NCI-H526 treated with DMSO at 0.1 percent for 48 hours (cell line): ENCODE measurements at regions not wholly inside any gene's neighbourhood (a gene's known extent, or its start where the extent isn't known, plus 50 kb on each side); places are given as distances from the start of the nearest gene placed in this dataset.
"Not testable (repeated sequence)": the region's sequence is repeated elsewhere in the genome, so short reads cannot be mapped to it uniquely, and the experiment has no call there.

Source experiments
- DNase-seq: peaks from one replicate; lab custom pipeline; 2025; lab: John Stamatoyannopoulos, UW

DNA sequence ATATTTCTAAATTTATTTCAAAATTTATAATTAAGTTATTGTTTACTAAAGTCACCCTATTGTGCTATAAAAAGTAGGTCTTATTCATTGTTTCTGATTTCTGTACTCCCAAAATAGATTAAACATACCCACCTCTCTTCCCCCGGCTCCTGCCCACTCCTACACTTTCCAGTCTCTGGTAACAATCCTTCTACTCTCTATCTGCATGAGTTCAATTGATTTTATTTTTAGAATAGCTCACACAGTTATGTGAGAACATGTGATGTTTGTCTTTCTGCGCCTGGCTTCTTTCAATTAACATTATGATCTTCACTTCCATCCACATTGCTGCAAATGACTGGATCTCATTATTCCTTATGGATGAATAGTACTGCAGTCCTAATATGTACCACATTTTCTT, 269.3 kb downstream of the ACTRT1 start:
- DNase-seq: no peak

DNA sequence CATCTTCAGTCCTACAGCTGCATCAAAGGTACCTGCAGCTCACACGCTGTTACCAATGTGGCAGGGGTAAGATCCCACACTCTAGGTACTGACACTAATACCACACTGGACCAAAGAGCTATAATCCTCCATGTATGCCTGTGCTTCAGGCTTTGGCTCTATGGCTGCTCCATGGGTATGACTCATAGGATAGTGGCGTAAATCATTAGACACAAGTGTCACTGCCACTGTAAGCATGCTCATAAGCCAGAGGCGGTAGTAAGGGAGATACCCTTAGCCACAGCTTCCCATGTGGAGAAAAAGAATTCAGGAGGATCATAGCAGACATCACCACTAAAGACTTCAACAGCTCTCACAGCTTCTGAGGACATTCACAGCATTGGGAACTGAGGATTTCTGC, 287.5 kb downstream of the ACTRT1 start:
- DNase-seq: no peak

DNA sequence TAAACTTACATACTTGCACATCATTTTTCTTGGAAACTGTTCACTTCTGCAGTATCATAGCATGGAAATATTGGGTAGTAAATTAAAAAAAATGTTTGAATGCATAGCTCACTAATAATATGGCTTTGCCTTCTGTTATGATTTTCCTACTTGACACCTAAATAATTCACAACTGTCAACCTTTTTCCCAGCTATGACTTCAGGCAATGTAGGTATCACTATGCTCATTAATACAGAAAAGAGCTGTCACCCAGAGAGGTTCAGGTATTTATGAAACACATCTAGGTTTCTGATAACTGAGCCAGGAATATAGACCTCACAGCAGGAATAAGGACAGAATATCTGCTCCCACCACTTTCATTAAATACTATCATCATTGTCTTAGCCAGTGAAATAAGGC, 289.5 kb downstream of the ACTRT1 start:
- no peak for DNase-seq

DNA sequence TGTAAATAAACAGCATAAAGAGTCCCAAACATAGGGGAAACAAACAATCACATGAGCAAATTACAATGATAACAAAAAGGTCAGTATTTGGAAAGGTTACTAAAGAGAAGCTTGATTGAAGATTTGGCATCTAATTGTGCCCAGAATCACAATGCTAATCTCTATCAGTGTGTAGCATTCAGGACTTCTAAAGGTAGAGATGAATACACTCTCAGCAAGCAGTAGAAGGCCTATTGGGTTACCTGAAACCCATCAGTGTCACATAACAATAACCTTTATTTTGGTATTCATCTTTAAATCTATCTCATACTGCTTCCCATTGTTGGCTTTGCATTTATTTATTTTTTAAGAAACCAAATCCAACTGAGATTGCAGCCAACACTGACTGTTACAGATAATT, 319.5 kb downstream of the ACTRT1 start:
- no peak for DNase-seq

DNA sequence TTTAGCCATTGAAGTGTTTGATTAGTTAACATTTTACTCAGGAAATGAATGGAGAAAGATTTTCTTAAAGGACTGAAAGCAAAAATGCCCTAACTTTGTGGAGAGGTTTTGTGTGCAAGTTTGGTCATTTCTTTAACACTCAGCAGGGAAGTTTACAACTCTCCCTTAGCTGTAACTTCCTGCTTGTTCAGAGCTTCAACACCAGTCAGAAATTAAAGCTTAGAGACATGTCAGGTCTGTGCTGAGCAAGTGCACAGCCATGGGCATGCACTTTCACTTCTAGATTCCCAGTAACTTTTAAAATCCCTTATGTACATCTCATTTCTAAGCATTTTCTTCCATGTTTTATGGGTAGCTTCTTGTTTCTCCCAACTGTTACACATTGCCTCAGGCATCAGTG, 326.0 kb downstream of the ACTRT1 start:
- DNase-seq: no peak

DNA sequence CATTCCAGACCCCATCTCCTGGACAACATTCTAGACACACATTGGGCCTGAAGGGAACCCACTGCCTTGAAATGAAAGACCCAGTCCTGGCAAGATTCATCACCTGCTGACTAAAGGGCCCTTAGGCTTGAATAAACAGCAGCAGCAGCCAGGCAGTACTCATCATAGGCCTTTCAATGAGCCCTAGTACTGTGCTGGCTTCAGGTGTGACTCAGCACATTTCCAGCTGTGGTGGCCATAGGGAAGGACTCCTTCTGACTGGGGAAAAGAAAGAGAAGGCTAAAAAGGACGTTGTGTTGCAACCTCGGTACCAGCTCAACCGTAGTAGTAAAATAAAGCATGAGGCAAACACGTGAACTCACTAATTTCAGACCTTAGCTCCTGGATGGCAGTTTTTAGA, 344.0 kb downstream of the ACTRT1 start:
- DNase-seq: no peak

DNA sequence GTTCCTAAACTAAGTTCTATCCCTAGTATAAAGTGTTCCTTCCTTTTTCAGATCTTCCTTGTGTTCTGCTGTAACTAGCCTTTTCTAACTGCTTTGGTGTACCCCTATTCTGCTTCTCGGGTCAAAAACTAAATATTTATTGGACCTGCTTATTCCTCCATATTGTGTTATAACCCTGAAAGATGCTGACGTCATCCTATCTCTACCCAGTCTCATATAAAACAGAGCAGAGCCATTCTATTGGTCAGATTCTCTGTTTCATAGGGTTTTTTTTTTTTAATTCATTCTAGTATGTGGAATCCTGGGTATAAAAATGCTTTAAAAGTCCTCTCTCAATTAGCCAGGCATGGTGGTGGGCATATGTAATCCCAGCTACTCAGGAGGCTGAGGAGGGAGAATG, 349.7 kb downstream of the ACTRT1 start:
- DNase-seq: no peak

DNA sequence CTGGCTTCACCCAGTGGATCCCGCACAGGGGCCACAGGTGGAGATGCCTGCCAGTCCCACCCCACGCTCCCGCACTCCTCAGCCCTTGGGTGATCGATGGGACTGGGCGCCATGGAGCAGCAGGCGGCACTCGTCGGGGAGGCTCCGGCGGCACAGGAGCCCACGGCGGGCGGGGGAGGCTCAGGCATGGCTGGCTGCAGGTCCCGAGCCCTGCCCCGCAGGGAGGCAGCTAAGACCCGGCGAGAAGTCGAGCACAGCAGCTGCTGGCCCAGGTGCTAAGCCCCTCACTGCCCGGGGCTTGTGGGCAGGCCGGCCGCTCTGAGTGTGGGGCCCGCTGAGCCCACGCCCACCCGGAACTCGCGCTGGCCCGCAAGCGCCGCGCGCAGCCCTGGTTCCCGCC, 389.3 kb downstream of the ACTRT1 start:
- not testable (repeated sequence) for DNase-seq

DNA sequence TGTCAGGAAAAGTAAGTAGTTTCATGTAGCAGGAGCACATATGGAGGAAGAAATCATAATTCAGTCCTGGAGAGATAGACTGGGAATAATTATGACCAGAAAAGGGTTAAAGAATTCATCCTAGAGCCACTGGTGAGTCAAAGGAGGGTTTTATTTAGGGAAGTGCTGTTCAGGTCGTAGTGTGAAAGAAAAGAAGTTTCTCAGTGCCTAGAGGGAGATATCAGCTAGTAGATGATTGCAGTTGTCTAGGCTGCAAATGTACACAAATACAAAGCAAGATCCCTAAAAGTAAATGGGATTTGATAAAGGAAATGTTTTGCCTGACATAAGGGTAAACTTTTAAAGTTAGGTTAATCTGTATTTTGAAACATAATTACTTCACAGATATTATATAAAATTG, 403.2 kb downstream of the ACTRT1 start:
- no peak for DNase-seq

DNA sequence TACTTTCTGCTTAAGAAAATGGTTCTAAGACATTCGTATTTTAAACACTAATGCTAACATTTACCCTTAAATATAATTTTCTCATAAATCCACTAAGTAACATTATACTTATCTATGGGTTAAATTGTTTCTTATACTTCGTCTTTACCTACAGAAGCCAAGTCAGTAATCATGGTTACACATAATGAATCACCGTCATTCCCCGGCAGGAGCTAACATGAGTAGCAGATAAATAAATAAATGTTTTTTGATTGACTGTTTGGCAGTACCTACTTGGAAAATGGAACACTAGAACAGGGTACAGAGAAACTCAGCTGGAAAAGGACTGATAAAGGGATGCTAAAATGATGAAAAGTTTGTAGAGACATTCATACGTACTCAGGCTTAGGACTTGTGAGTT, 430.4 kb downstream of the ACTRT1 start:
- no peak for DNase-seq

DNA sequence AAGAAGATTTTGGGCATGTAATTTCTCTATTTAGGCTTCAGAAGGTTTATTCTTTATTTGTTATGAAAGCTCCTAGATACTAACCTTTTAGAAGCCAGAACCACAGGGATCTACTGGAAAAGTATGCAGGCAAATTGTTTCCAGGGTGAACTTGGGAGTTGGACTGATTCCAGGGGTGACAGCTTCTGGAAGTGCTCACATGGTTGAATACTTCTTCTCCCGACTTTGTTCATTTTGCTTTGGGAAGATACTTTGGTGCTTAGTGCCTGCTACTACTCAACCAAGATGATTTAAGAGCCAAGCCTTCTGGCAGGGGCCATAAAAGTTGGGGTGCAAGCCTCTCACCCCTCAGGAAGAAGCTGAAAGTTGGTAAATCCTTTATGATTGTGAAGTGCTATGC, 445.6 kb downstream of the ACTRT1 start:
- no peak for DNase-seq

DNA sequence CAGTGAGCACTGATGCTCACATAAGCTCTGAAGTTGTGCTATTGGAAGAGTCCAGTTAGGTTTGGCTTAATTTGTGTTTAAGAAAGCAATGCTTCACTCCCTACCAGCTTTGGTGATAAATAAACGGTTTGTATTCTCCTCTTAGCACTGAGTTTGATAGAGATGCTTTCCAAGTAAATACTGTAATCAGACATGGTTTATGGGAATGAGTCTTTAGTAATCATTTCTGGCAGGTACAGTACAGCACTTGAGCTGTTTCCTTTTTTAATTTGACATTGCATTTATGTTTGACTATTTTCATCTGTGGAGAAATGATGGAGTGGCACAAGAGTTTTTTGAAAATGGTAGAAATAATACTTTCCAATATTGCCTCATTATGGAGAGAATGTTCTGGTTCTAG, 455.3 kb downstream of the ACTRT1 start:
- DNase-seq: no peak

DNA sequence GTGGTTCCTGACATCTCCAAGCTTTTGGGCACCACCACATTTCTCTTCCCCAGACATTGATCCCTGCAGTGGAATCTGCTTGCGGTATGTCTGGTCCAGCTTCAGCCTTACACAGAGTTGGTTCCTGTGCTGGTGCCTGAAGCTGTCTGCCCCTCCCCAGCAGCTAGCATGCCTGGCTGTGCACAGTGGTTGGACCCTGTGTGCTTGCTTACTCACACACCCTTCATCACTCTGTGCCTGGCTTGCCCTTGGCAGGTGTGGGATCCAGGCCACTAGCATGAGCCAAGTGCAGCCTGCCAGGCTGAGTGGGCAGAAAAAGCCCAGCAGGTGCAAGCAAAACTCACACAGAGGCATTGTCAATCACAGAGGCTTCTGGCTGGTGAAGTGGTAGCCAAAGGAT, 473.8 kb downstream of the ACTRT1 start:
- DNase-seq: no peak

DNA sequence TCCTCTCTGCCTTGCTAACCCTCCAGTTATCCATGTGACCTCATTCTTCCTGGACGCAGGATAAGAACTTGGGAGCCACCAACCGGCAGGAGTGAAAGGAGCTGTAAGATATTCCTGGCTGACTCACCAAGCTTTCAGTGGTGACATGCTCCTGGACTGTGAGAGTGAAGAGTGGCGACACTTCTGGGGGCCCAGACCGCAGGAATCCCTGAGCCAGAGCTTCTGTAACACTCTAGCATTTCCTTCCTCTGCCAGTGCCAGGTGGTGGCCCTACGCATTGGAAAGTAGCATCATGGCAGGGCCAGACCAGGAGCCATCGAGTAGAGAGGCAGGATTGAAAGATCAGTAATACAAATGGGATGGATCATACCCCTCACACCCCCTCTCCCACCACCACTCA, 474.3 kb downstream of the ACTRT1 start:
- DNase-seq: no peak

DNA sequence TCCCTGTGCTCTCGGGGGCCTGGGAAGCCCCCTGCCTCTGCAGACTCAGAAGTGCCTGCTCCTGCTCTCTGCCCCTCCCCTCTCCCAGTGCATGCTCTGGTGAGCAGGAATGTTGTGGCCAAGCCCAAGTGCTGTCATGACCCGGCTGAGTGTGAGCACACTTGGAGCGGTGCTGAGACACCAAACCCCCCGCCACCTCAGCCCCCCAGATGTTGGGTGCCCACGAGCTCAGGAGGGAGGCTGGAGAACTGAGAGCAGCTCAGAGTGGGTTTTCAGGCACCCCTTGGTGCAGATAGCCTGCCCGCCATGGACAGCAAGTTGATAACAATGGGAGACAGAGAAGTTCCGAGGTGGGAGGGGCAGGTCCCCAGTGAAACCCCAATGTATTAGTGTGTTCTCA, 477.4 kb downstream of the ACTRT1 start:
- DNase-seq: no peak

DNA sequence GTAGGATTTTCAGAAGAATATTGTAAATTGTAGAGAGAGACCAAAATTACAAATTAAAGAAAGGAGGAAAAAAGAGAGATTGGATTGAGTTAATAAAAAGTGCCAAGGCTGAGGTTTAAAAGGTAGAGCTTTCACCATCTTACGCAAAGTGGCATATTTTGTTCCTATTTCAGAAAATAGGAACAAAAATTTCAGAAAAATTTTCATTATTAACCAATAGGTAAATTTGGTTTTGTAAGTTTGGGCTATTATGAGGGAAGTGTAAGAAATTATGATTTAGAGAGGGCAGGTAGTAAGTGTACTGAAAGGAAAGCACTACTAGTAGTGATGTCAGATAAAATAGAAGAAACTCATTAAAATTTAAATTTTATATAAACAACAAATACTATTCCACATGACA, 479.7 kb downstream of the ACTRT1 start:
- no peak for DNase-seq

DNA sequence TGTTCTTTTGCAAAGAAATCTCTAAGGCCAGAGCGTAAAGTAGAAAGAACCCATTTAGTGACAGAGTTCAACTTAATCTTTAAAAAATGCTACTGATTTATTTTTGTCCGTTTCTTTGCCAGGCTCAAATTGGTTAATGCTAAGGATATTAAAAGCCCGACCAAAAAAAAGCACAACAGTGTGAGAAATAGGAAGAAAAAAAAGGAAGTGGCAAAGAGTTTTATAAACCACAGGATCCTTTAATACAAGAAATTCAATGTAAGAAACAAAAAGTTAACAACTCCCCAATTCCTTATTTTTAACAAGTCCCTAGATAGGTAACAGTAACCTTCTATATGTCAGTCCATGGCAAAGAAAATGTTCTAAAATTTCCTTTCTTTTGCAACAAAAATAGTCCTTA, 480.4 kb downstream of the ACTRT1 start:
- no peak for DNase-seq

DNA sequence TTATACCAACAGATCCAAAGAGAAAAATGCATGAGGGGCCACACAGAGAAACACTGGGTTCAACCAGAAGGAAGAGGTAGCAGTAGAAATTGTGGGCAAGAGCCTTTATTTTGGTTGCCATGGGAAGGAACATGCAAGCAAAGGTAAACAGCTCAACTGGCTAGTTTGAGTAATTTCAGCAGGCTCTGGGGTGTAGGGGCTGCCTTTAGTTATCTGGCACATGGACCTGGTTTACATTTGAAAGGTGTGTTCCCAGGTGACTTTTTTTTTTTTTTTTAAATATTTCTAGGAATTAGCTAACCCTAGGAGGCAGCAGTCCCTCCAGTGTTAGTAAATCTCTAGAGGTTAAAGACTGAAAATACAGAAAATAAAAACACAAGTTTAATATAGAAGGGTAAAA, 481.9 kb downstream of the ACTRT1 start:
- DNase-seq: no peak

DNA sequence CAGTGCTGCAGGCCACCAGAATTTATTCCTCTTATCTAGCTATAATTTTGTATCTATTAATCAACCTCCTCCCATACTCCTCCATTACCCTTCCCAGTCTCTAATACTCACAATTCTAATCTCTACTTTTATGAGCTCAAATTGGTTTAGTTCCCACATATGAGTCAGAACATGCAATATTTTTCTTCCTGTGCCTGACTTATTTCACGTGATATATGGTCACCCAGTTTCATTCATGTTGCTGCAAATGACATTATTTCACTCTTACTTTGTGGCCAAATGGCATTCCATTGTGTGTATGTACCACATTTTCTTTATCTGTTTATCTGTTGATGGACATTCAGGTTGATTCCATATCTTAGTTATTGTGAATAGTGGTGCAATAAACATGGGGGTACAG, 483.5 kb downstream of the ACTRT1 start:
- no peak for DNase-seq

DNA sequence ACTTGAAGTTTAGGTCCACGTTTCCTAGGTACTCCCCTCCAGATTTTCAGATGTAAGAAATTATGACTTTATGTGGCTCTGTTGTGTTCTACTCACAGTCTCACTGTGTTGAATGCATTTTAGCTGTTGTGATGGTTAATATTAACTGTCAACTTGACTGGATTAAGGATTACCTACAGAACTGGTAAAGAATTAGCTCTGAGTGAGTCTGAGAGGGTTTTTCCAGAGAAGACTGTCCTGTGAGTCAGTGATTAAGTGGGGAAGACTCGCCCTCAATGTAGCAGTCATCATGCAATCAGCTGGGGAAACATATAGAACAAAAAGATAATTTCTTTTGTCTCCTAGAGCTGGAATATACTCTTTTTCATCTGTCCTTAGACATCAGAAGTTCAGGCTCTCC, 493.4 kb downstream of the ACTRT1 start:
- no peak for DNase-seq

DNA sequence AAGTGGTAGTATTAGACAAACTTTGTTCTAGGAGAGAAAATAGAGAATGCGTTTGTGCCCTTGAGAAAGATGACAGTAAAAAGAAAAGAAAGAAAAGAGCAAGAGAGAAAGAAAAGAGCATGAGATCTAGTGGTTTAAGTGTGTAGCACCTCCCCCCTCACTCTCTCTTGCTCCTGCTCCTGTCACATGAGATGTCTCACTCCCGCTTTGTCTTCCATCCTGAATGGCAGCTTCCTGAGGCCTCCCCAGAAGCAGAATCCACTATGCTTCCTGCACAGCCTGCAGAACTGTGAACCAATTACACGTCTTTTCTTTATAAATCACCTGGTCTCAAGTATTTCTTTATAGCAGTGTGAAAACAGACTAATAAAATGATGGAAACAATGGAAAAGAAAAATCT, 499.6 kb downstream of the ACTRT1 start:
- no peak for DNase-seq

DNA sequence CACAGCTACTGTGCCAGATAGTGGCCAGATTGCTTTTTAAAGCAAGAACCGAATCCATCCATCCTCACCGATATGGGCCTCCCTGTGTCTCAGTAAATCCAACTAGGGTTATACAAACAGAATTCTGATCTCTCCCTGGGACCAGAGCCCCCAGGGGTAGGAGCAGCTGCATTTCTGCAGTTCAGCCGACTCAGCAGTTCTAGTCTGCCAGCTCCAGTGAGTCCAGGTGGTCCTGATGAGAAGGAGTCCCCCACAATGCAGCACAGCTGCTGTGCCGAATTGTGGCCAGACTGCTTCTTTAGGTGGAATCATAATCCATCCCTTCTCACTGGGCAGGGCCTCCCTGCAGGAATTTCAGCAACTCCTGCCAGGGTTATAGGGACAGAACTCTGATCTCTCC, 532.9 kb downstream of the ACTRT1 start:
- no peak for DNase-seq

DNA sequence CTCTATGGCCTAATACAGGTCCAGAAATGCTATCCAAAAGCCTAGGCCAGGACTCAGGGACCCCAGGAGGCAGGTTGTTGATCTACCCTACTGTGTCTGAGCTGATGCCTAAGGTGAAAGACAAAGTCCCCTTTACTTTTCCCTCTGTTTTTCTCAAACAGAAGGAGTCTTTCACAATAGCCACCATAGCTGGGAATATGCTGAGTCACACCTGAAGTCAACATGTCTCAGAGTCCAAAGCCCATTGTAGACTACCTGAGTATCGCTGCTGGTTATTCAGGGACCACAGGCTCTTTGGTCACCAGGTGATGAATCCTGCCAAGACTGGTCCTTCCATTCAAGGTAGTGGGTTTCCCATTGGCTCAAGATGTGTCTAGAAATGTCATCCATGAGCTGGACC, 562.2 kb downstream of the ACTRT1 start:
- DNase-seq: no peak

DNA sequence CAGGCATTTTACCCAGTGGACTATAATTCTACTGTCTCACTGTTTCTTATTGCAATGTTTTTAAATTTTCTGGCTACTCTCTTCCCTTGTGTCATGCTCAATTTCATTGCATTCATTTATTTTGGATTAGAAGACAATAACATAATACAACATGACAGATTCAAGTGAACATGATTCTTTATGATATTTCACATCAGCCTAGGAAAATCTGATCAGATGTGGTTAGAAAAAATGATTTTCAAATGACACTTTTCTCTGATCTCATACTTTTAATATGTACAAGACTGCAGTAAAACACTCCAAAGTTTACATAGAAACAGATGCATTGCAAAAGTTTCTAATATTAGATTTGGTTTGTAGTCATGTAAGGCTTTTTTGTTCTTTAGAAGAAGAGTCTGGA, 586.0 kb downstream of the ACTRT1 start:
- no peak for DNase-seq

DNA sequence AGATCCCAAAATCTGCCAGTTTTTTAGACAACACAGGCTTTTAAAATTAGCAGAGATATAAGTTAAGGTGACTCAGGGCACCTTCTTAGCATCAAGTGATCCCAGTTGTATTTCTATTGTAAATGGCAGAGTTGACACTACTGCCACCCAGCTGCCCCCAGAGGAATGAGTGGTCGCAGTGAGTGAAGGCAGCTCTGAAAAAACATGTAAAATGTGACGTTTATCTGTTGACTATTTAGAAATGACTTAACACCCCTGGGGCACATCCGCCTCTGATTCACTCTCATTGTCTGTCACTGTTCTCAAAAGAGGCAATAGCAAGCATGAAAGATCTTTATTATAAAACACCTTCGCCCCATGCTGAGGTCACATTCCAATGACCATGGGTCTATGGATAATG, 592.4 kb downstream of the ACTRT1 start:
- DNase-seq: no peak
